PC-3 (cell line): ENCODE measurements at regions not wholly inside any gene's neighbourhood (a gene's known extent, or its start where the extent isn't known, plus 50 kb on each side); places are given as distances from the start of the nearest gene placed in this dataset.

Experiments
- EZH2 ChIP-seq: fragments of 300-600 bp; sonication (generic); IDR thresholded peaks from one replicate; pipeline ENCODE4 v1.6.1; 2017; ENCODE audit warnings: antibody characterized with exemption, mild to moderate bottlenecking, low read length; ENCODE audit not compliant: unreplicated experiment
- EZH2phosphoT487 ChIP-seq: fragments of 300-600 bp; sonication (generic); IDR thresholded peaks from 2 replicates; pipeline ENCODE4 v1.6.1; 2018; ENCODE audit warnings: mild to moderate bottlenecking, antibody characterized with exemption, low read length, borderline replicate concordance
- TF ChIP-seq, protein P1 (sequence below): fragments of 300-600 bp; sonication (generic); conservative IDR thresholded peaks from 2 replicates; pipeline ENCODE4 v1.5.1; 2017; ENCODE audit warnings: antibody characterized with exemption, low read depth, mild to moderate bottlenecking, low read length

GRCh38 chr6:150314230-150315188, 54.3 kb upstream of the IYD start:
- TF ChIP-seq, protein P1, sequence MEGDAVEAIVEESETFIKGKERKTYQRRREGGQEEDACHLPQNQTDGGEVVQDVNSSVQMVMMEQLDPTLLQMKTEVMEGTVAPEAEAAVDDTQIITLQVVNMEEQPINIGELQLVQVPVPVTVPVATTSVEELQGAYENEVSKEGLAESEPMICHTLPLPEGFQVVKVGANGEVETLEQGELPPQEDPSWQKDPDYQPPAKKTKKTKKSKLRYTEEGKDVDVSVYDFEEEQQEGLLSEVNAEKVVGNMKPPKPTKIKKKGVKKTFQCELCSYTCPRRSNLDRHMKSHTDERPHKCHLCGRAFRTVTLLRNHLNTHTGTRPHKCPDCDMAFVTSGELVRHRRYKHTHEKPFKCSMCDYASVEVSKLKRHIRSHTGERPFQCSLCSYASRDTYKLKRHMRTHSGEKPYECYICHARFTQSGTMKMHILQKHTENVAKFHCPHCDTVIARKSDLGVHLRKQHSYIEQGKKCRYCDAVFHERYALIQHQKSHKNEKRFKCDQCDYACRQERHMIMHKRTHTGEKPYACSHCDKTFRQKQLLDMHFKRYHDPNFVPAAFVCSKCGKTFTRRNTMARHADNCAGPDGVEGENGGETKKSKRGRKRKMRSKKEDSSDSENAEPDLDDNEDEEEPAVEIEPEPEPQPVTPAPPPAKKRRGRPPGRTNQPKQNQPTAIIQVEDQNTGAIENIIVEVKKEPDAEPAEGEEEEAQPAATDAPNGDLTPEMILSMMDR = no peak
- TF ChIP-seq EZH2 (no peak), EZH2phosphoT487 (no peak)
